K562 (cell line): ENCODE measurements at regions not wholly inside any gene's neighbourhood (a gene's known extent, or its start where the extent isn't known, plus 50 kb on each side); places are given as distances from the start of the nearest gene placed in this dataset.

Experiments used
- ATAC-seq: fragments of 200-7000 bp; cut with Tn5 transposase; 3 replicates; pipeline ENCODE4 v1.9.1; 2020; ENCODE audit warnings: moderate library complexity
- BruUV-seq: library from RNA; stranded (reverse); fragments of 400-500 nt; replicated peaks from 2 replicates; lab custom pipeline; 2021; lab: Mats Ljungman, UMichigan
- CTCF ChIA-PET: fragments of 300-600 bp; formaldehyde crosslinking; extraction: SDS; loops from one replicate; lab custom pipeline; 2021; ENCODE audit warnings: low intra/inter-chr PET ratio; lab: Yijun Ruan, JAX
- POLR2A ChIA-PET: fragments of 300-600, 350-650 bp; sonication (Branson Sonifier 250); formaldehyde crosslinking; extraction: SDS; loops from one replicate; lab custom pipeline; 2021; ENCODE audit warnings: antibody characterized with exemption, inconsistent platforms; lab: Yijun Ruan, JAX
- DNase-seq, 4 experiments: peaks; one replicate each; pipeline versions ENCODE4 v3.0.0 to v3.0.0-alpha.2; 2011 to 2018; ENCODE audit warnings: low spot score in 3 of 4, mixed read lengths in 3 of 4; ENCODE audit errors: extremely low read depth in 1 of 4
- FAIRE-seq: peaks from 2 replicates; lab custom pipeline; 2011; peaks lifted over from hg19 to GRCh38; lab: Jason Lieb, UNC
- H2AFZ ChIP-seq: 2 replicates; pipeline ENCODE4 v1.6.0; 2011; ENCODE audit warnings: low read depth, low read length, control low read depth, inconsistent platforms
- H3K27ac ChIP-seq: fragments of 200-600 bp; 3 replicates; pipeline ENCODE4 v1.8.0; 2011; ENCODE audit warnings: low read depth, mild to moderate bottlenecking, control low read depth, inconsistent platforms, low read length, moderate library complexity, mixed read lengths; ENCODE audit errors: extremely low read depth
- H3K27me3 ChIP-seq, 2 experiments: fragments of 300-600 bp in 1 of 2; 2 replicates in 1 of 2; 3 replicates in 1 of 2; pipeline versions ENCODE4 v1.6.0 to v1.8.0; 2011; ENCODE audit warnings: inconsistent platforms in 2 of 2, low read length in 2 of 2, mild to moderate bottlenecking in 1 of 2, mixed read lengths in 1 of 2, moderate library complexity in 1 of 2; ENCODE audit not compliant: control insufficient read depth in 2 of 2, insufficient read depth in 2 of 2
- H3K36me3 ChIP-seq: fragments of 300-600 bp; 3 replicates; pipeline ENCODE4 v1.8.0; 2011; ENCODE audit warnings: mild to moderate bottlenecking, low read length, inconsistent platforms; ENCODE audit not compliant: control insufficient read depth, insufficient read depth
- H3K4me1 ChIP-seq, 2 experiments: fragments of 200-600 bp in 1 of 2; replicated peaks in 1 of 2; 2 replicates in 1 of 2; 3 replicates in 1 of 2; pipeline versions ENCODE4 v1.5.1 to v1.8.0; 2011; ENCODE audit warnings: inconsistent platforms in 2 of 2, low read length in 2 of 2, mild to moderate bottlenecking in 1 of 2, mixed read lengths in 1 of 2, moderate library complexity in 1 of 2; ENCODE audit not compliant: control insufficient read depth in 2 of 2, insufficient read depth in 2 of 2
- H3K4me2 ChIP-seq: 2 replicates; pipeline ENCODE4 v1.6.1; 2011; ENCODE audit warnings: low read length, control low read depth, inconsistent platforms, mixed read lengths; ENCODE audit not compliant: insufficient read depth
- H3K4me3 ChIP-seq: fragments of 200-600 bp; sonication (generic), shearing (Covaris generic); 2 replicates; pipeline ENCODE4 v1.5.1; 2016; ENCODE audit warnings: control low read depth, inconsistent platforms
- H3K79me2 ChIP-seq: fragments of 200-600 bp; 3 replicates; pipeline ENCODE4 v1.8.0; 2011; ENCODE audit warnings: low read length, inconsistent platforms; ENCODE audit not compliant: control insufficient read depth, insufficient read depth
- H3K9ac ChIP-seq, 2 experiments: 2 replicates each; pipeline versions ENCODE4 v1.6.0 to v1.6.1; 2011; ENCODE audit warnings: low read depth in 2 of 2, low read length in 2 of 2, control low read depth in 1 of 2, inconsistent platforms in 1 of 2, mild to moderate bottlenecking in 1 of 2, mixed read lengths in 1 of 2; ENCODE audit not compliant: insufficient read depth in 1 of 2
- H3K9me1 ChIP-seq: one replicate; pipeline ENCODE4 v1.6.0; 2011; ENCODE audit warnings: inconsistent platforms, mild to moderate bottlenecking, low read length, moderate library complexity; ENCODE audit not compliant: control insufficient read depth, insufficient read depth
- H3K9me3 ChIP-seq: replicated peaks from 2 replicates; pipeline ENCODE4 v1.5.1; 2011; ENCODE audit warnings: low read depth, low read length, inconsistent platforms; ENCODE audit not compliant: control insufficient read depth, insufficient read depth
- H4K20me1 ChIP-seq: replicated peaks from 2 replicates; pipeline ENCODE4 v1.6.1; 2011; ENCODE audit warnings: low read length, inconsistent platforms, mixed read lengths; ENCODE audit not compliant: control insufficient read depth, insufficient read depth
- ATF7 ChIP-seq: fragments of 450-650 bp; IDR thresholded peaks from 2 replicates; pipeline ENCODE4 v1.7.1; 2014; ENCODE audit warnings: mild to moderate bottlenecking, moderate library complexity
- CHD1 ChIP-seq: fragments of 200-600 bp; sonication (generic); IDR thresholded peaks from one replicate; pipeline ENCODE4 v1.6.1; 2012; ENCODE audit warnings: mild to moderate bottlenecking, moderate library complexity, low read length, inconsistent platforms
- JUND ChIP-seq, 2 experiments: IDR thresholded peaks; 2 replicates in 1 of 2; 3 replicates in 1 of 2; pipeline ENCODE4 v1.6.1; 2011; ENCODE audit warnings: borderline replicate concordance in 2 of 2, low read depth in 2 of 2, low read length in 2 of 2, improper control_type of control experiment in 1 of 2, missing biosample characterization in 1 of 2, missing genetic modification characterization in 1 of 2, missing genetic modification reagents in 1 of 2
- MEIS2 ChIP-seq: fragments of 450-650 bp; IDR thresholded peaks from 2 replicates; pipeline ENCODE4 v1.6.1; 2014; ENCODE audit warnings: mild to moderate bottlenecking; ENCODE audit not compliant: partially characterized antibody
- SOX6 ChIP-seq: fragments of 450-650 bp; IDR thresholded peaks from 2 replicates; pipeline ENCODE4 v1.6.1; 2014; ENCODE audit warnings: mild to moderate bottlenecking
- ZC3H4 ChIP-seq: sonication (generic); formaldehyde crosslinking; IDR thresholded peaks from 2 replicates; pipeline ENCODE4 v1.9.0; 2021; ENCODE audit warnings: missing genetic modification reagents, borderline replicate concordance
- WGBS: fragments of 100-300 bp; shearing (Covaris generic); methylation state at CpG from one replicate; pipeline ENCODE4 v1.1.6; 2016; ENCODE audit warnings: low coverage, mixed read lengths; ENCODE audit not compliant: insufficient coverage; ENCODE audit errors: missing lambda C conversion rate; 5-methylcytosine and 5-hydroxymethylcytosine counted together
- in situ Hi-C: fragments of 300-500 bp; cut with MboI; formaldehyde crosslinking; loops from 4 replicates; pipeline ENCODE4 v1.15.0; 2018; ENCODE audit warnings: inconsistent platforms, mixed read lengths
- intact Hi-C: fragments of 100-400 bp; cut with micrococcal nuclease; formaldehyde crosslinking; loops from 2 replicates; pipeline ENCODE4 v1.14.2; 2022
- TF ChIP-seq, protein P1 (sequence below): fragments of 450-650 bp; IDR thresholded peaks from 2 replicates; pipeline ENCODE4 v1.6.1; 2016
- TF ChIP-seq, protein P2 (sequence below), 2 experiments: IDR thresholded peaks in 1 of 2; conservative IDR thresholded peaks in 1 of 2; 2 replicates each; pipeline ENCODE4 v1.6.1; 2016; ENCODE audit warnings: low read depth in 2 of 2, mild to moderate bottlenecking in 1 of 2, missing compliant biosample characterization in 1 of 2, missing genetic modification characterization in 1 of 2, moderate library complexity in 1 of 2

DNA sequence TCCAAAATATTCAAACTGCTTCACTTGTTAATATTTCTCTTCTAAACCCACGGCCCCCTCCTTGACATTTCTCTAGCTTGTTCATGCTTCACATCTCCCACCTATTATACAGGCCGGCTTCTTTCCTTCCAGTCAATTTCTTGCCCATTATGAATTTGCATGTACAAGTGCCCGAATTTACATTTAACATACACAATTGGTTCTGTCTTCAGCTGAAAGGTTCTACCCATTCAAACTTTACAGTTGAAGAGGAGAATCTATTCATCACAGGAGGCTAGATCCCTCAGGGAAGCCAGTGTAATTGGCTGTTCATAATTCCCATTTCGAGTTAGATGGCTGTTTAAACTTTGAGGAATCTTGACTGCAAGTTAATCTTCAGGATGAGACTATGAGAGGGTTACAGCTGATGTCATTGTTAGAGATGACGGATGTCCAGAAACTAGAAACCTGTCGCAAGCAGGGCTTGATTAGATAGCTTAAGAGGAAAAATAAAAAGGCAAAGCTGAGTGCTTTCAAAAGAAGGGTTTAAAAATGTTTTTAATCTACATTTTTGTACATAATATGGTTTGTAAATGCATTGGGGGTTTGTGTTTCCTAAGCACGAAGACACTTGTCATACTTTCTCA, 157.0 kb downstream of the ADSS2 start:
- Histone ChIP-seq H3K27me3 (peaks cover 11 to 22% of the 10 kb centered on the region in 2 experiments), H3K9me1 (no peaks in the 10 kb centered on the region), H3K9me3 (no peaks in the 10 kb centered on the region), H2AFZ (no peak overlapping the region), H3K27ac (no peak overlapping the region), H3K9ac (no peak overlapping the region), H3K79me2 (no peaks in the 10 kb centered on the region), H3K4me2 (no peak overlapping the region), H4K20me1 (no peaks in the 10 kb centered on the region), H3K36me3 (no peaks in the 10 kb centered on the region), H3K4me1 (peaks cover 6 to 8% of the 10 kb centered on the region in 2 experiments; a peak in 3 of 5 replicates), H3K4me3 (no peak overlapping the region)
- BruUV-seq: no TSS peak
- no peak for FAIRE-seq
- TF ChIP-seq, protein P1, sequence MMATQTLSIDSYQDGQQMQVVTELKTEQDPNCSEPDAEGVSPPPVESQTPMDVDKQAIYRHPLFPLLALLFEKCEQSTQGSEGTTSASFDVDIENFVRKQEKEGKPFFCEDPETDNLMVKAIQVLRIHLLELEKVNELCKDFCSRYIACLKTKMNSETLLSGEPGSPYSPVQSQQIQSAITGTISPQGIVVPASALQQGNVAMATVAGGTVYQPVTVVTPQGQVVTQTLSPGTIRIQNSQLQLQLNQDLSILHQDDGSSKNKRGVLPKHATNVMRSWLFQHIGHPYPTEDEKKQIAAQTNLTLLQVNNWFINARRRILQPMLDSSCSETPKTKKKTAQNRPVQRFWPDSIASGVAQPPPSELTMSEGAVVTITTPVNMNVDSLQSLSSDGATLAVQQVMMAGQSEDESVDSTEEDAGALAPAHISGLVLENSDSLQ: peak; percentile 40; the same call in 1 of the 2 replicates
- peak; percentile 36; the same call in 1 of the 2 replicates for TF ChIP-seq ATF7
- no peak for TF ChIP-seq CHD1
- TF ChIP-seq JUND (IDR thresholded peaks at IDR 0.05; ENCODE audit: borderline replicate concordance, low read depth, low read length): peak; percentile 16; the same call in 1 of the 2 replicates
- no peak; the same call in 2 of the 3 replicates for TF ChIP-seq JUND (tag; IDR thresholded peaks at IDR 0.05; ENCODE audit: borderline replicate concordance, low read depth, low read length)
- TF ChIP-seq, protein P2, sequence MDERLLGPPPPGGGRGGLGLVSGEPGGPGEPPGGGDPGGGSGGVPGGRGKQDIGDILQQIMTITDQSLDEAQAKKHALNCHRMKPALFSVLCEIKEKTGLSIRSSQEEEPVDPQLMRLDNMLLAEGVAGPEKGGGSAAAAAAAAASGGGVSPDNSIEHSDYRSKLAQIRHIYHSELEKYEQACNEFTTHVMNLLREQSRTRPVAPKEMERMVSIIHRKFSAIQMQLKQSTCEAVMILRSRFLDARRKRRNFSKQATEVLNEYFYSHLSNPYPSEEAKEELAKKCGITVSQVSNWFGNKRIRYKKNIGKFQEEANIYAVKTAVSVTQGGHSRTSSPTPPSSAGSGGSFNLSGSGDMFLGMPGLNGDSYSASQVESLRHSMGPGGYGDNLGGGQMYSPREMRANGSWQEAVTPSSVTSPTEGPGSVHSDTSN (CRISPR knock-in tag; IDR thresholded peaks at IDR 0.05; ENCODE audit: low read depth): no peak
- TF ChIP-seq, protein P2 (tag; conservative IDR thresholded peaks at IDR 0.05; ENCODE audit: low read depth): peak; percentile 65; the same call in 1 of the 2 replicates
- peak; percentile 73 for TF ChIP-seq MEIS2
- TF ChIP-seq SOX6: peak; percentile 11; the same call in 1 of the 2 replicates
- no peak for TF ChIP-seq ZC3H4 (CRISPR knock-in tag)
- ChIA-PET POLR2A (interaction anchor here (0.6 to 1.6 kb wide), 3 partner anchors 8 to 434 kb away, joined by 3 to 5 read pairs (median 3); no protein-coding TSS in a partner anchor), CTCF (no interaction called here)
- in situ Hi-C loops: no loop called here
- ATAC-seq: no peak
- no peak for DNase-seq
- WGBS: 23% methylated on average over 7 of the region's 7 CpGs
- intact Hi-C loops: no loop called here
